RPMI7951 (cell line): ENCODE measurements at regions not wholly inside any gene's neighbourhood (a gene's known extent, or its start where the extent isn't known, plus 50 kb on each side); places are given as distances from the start of the nearest gene placed in this dataset.

Experiments
- DNase-seq: peaks from one replicate; pipeline ENCODE4 v3.0.0-alpha.2; 2012; ENCODE audit warnings: low read depth

- DNase-seq: no peak
Measured at GRCh38 chr20:12371990-12372389, 454.3 kb downstream of the BTBD3 start.

- DNase-seq: no peak
Measured at GRCh38 chr20:12372557-12372956, 454.9 kb downstream of the BTBD3 start.

- DNase-seq: no peak
Measured at GRCh38 chr20:12375967-12376366, 458.3 kb downstream of the BTBD3 start.

- DNase-seq: peak; percentile 12
Measured at GRCh38 chr20:12383821-12384220, 466.1 kb downstream of the BTBD3 start.

- no peak for DNase-seq
Measured at GRCh38 chr20:12386821-12387220, 469.1 kb downstream of the BTBD3 start.

GRCh38 chr20:12391099-12391498 is 473.4 kb downstream of the BTBD3 start:
- DNase-seq: no peak

- no peak for DNase-seq
Measured at GRCh38 chr20:12394786-12395185, 477.1 kb downstream of the BTBD3 start.

- no peak for DNase-seq
Measured at GRCh38 chr20:12395353-12395752, 477.7 kb downstream of the BTBD3 start.

- DNase-seq: no peak
Measured at GRCh38 chr20:12395760-12396159, 478.1 kb downstream of the BTBD3 start.

- no peak for DNase-seq
Measured at GRCh38 chr20:12399110-12399836, 481.6 kb downstream of the BTBD3 start.

- no peak for DNase-seq
Measured at GRCh38 chr20:12404941-12405340, 487.2 kb downstream of the BTBD3 start.

GRCh38 chr20:12406978-12407377 is 489.3 kb downstream of the BTBD3 start:
- DNase-seq: no peak

- no peak for DNase-seq
Measured at GRCh38 chr20:12409501-12409900, 491.8 kb downstream of the BTBD3 start.

GRCh38 chr20:12410783-12411182 is 493.1 kb downstream of the BTBD3 start:
- DNase-seq: no peak

- DNase-seq: no peak
Measured at GRCh38 chr20:12411246-12411940, 493.7 kb downstream of the BTBD3 start.

GRCh38 chr20:12413116-12413515 is 495.4 kb downstream of the BTBD3 start:
- no peak for DNase-seq

GRCh38 chr20:12414446-12415274 is 497.0 kb downstream of the BTBD3 start:
- peak; percentile 16 for DNase-seq

- no peak for DNase-seq
Measured at GRCh38 chr20:12416281-12416680, 498.6 kb downstream of the BTBD3 start.

- no peak for DNase-seq
Measured at GRCh38 chr20:12433724-12434123, 516.0 kb downstream of the BTBD3 start.

GRCh38 chr20:12434672-12435071 is 517.0 kb downstream of the BTBD3 start:
- DNase-seq: no peak

- DNase-seq: no peak
Measured at GRCh38 chr20:12435268-12435667, 517.6 kb downstream of the BTBD3 start.

GRCh38 chr20:12453711-12454110 is 536.0 kb downstream of the BTBD3 start:
- DNase-seq: no peak

GRCh38 chr20:12455148-12455547 is 537.5 kb downstream of the BTBD3 start:
- no peak for DNase-seq
